ENCODE measurements at regions not wholly inside any gene's neighbourhood (a gene's known extent, or its start where the extent isn't known, plus 50 kb on each side); places are given as distances from the start of the nearest gene placed in this dataset.
"Not testable (repeated sequence)": the region's sequence is repeated elsewhere in the genome, so short reads cannot be mapped to it uniquely, and the experiment has no call there.

DNA sequence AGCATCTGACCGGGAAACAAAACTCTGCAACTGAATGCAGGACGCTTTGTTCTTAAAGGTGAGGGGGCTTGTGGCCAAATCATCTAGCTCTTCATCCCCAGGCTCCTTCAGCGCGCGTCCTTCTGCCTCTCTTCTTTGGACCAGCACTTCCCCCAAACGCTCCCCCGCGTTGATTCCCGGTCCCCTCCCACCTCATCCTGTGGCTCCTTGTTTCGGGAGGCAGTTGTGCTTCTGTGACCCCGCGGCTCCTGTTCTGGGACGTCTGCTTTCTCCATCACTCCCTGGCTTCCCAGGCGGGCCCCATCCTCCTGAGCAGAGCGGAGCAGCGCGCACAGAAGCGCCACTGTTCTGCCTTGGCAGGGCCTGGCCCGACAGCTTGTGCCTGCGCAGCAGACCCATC lies 109.7 kb upstream of the ZNG1E start:
- DNase-seq = not testable (repeated sequence)

DNA sequence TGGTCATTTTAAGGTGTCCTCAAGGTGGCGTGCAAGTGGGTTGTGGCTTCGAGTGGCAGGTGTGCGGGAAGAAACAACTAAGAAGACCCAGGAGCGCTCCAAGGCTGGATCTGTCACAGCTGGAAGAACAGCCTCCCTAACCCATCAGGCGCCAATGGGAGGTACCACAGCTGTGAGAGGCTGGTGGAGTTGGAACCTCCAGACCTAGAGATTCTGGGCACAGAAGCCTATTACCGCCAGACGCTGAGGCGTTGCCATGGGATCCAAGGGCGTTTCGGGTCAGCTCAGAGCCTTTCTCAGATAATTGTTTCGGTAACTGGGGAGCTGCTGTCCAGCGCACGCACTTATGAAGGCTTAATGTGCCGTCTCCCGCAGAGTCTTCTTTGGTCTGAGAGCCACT lies 156.7 kb upstream of the ZNG1E start:
- DNase-seq = not testable (repeated sequence)

DNA sequence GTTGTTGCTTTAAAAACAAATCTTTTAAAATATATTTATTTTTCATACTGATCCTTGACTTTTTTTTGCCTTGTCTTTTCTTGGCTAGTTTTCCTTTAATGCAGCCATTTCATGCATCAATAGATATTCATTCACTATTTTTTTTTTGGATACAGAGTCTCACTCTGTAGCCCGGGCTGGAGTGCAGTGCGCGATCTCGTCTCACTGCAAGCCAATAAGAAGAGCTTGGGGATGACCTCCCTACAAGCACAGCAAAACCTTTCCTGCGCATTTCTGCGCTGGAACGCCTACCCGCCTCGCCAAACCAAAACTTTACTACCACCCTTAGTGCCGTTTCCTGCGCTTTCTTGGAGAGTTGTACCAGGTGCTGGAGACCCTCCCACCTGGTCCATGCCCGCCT lies 161.3 kb upstream of the ZNG1E start:
- DNase-seq = not testable (repeated sequence)

DNA sequence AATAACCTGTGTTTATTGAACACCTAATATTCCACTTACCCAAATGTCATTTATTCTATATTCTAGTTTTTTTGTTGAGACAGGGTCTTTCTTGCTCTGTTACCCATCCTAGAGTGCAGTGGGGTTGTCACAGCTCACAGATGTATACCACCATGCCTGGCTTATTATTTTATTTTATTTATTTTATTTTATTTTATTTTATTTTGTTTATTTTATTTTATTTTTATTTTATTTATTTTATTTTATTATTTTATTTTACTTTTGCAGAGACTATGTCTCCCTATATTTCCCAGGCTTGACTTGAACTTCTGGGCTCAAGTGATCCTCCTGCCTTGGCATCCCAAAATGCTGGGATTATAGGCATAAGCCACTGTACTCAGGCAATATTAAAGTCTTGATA lies 167.8 kb upstream of the ZNG1E start:
- not testable (repeated sequence) for DNase-seq

DNA sequence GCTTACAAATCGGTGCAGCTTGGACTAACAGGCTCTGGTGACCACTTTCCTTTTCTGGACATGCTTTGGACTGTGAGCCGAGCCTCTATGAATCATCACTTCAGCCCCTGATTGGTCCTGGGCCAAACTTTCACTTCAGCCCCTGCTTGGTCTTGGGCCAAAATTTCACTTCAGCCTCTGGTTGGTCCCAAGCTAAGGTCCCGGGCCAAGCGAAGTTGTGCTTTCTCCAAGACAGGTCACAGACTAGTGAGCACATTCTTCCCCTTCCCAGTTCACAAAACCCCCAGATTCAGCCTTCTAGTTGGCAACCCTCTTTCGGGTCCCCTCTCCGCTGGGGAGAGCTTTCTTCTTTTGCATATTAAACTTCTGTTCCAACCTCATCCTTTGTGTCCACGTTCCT lies 171.0 kb upstream of the ZNG1E start:
- DNase-seq = not testable (repeated sequence)

DNA sequence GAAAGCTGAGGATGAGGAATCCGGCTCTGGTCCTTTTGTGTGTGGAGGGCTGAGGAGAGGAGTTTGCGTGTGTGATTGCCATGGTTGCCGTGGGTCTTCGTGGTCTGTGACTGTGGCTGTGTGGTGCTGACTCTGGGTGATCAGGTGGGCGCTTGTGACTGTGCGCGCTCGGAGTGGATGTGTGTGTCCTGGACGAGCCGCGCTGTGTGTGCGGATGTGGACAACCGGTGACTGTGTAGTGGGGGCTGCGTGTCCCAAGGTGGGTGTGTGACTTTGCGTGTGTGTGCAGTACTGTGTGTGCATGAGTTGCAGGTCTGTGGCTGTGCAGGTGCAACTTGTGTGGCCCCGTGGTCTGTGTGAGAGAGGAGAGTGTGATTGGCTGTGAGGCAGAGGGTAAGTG lies 172.0 kb upstream of the ZNG1E start:
- DNase-seq = not testable (repeated sequence)

DNA sequence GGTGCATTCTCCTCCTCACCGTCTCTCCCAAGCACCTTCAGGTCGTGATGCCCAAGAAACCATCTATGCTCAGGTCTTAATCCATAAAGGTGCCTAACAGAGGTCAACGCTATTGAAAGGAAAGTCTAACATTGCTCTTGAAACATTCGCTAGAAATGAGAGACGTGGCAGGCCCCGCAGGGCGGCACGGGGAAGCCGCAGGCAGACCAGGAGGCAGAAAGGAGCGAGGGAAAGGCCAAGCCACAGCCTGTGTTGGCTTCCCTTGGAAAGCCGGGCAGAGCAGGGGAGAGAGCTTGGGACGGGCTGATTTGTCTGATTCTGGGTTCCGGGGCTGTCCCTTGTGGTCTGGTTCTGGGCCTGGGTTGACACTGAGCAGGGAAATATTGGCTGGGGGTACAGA lies 192.8 kb upstream of the ZNG1E start:
- DNase-seq = not testable (repeated sequence)

DNA sequence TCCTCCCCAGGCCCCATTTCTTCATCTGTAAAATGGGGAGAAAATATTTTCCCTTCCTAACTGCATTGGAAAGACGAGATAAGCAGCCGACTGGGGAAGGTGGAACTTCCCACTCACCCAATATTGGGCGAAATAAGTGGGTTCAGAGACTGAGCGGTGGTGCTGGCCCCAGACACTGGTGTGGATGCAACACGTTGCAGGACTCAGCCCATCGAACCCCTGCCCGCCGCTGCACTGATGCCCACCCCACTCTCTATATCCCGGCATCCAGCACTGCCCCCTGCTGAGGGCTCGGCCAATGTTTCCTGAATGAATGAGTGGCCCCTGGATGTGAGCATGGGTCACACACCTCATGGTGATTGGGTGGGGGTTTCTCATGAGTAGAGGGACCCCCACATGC lies 194.4 kb upstream of the ZNG1E start:
- DNase-seq = not testable (repeated sequence)

DNA sequence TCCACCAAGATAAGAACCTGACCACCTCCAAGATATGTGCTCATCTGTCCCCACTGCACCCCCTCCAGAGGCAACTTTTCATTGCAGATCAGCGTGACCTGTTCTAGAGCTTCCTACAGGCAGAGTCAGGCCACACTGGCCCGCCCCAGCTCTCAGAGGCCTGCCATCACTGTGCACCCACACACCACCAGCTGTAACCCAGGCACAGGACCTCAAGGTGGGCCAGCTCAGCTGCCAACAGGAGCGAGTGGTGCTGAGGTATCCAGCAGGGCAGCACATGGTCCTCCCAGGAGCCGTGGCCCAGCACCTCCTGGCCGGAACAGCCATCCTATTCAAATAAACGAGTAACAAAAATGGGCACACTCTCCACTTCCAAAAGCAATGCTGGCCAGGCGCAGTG lies 189.9 kb upstream of the FOXD4L5 start:
- not testable (repeated sequence) for DNase-seq

DNA sequence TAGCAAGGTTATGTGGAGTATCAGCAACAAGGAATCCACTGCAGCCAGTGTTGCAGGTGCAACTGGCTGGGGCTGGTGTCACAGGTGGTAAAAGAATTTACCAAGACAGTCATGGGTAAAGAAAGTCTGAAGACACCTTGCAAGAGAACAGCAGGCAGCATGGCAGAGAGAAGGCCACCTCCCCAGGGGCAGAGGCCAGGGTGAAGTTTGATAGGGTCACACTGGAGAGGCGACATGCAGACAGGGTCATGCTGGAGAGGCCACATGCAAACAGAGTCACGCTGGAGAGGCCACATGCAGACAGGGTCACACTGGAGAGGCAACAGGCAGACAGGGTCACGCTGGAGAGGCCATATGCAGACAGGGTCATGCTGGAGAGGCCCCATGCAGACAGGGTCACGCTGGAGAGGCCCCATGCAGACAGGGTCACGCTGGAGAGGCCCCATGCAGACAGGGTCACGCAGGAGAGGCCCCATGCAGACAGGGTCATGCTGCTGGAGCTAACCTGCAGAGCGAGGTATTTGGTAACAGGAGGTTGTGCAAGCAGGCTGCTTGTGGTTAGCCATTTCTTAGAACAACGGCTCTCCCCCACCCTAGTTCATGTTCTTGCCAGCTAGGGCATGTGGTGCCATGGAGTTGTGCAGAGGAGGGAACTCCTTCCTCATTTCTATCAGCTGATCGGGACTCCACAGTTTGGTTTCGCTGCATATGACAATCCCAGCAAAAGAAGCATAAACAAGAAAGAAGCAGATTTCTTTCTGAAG lies 188.2 kb upstream of the FOXD4L5 start:
- DNase-seq = not testable (repeated sequence)

DNA sequence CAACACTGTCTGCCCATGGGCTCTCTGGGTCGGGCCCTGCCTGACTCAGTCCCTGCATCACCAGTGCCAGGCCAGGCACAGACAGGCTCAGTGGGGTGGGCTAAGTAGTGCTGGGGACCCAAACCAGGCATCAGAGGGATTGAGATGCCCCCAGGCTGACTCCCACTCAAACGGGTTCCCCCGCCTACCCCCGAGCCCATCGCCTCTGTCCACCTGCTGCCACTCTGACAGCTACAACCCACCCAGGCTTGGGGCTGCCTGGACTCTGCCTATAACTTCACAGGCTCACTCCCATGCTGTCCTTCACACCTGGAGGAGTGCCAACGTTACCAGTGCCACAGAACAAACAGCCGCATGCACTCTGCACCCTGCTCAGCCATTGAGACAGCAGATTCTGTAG lies 186.1 kb upstream of the FOXD4L5 start:
- not testable (repeated sequence) for DNase-seq

DNA sequence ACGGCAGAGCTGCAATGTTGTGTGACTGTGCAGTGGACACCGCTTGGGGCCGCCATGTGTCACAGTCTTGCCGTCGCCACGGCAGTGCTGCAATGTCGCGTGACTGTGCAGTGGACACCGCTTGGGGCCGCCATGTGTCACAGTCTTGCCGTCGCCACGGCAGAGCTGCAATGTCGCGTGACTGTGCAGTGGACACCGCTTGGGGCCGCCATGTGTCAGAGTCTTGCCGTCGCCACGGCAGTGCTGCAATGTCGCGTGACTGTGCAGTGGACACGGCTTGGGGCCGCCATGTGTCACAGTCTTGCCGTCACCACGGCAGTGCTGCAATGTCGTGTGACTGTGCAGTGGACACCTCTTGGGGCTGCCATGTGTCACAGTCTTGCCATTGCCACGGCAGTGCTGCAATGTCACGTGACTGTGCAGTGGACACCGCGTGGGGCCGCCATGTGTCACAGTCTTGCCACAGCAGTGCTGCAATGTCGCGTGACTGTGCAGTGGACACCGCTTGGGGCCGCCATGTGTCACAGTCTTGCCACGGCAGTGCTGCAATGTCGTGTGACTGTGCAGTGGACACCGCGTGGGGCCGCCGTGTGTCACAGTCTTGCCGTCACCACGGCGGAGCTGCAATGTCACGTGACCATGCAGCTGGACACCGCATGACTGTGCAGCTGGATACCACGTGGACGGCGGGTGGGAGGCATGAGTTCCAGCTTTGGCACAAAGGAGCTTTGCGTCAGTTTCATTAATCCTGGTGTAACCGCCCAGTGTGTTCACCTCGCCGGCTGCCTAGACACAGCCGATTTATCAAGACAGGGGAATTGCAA lies 182.1 kb upstream of the FOXD4L5 start:
- DNase-seq = not testable (repeated sequence)

DNA sequence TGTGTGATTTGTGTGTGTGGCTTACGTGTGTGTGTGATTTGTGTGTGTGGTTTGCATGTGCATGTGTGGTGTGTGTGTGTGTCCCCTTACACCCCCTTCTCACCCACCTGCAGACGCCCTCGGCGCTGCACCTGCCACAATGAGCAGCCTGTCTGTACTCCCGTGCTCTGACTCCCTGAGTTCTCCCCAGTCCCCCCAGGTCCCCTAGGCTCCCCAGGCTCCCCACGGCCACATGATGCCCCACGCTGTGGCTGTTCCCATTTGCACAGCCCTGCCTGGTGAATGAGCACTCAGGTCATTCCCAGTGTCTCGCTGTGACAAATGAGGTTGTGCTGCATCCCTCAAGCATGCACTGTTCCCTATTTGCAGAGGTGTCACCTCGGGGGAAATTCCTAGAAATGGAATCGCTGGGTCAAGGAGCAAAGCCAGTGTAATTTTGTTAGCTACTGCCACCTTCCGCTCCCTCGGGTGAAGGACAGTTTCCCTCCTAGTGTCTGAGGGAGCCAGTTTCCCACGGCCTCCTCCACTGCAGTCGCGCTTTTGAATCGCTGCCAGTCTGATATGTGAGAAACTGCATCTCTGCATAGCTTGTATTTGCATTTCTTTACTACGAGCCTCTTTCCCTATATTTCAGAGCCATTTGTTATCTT lies 180.4 kb upstream of the FOXD4L5 start:
- not testable (repeated sequence) for DNase-seq

DNA sequence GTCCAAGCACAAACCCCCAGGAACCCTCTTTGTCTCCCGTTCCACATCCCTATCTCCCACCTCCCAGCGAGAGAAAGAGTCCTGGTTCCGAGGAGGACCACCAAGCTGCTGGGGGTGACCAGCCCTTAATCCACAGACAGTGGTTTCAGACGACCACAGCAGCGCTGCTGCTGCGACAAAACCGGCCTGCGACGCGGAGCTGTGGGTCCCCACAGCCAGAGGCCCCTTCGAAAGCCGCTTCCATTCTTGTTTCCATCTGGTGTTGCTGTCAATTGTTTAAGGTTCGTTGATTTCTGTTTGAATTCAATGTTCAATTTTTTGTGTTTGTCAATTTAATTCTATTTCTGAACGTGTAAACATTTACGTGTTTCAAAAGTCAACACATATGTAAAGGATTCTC lies 177.5 kb upstream of the FOXD4L5 start:
- DNase-seq = not testable (repeated sequence)

DNA sequence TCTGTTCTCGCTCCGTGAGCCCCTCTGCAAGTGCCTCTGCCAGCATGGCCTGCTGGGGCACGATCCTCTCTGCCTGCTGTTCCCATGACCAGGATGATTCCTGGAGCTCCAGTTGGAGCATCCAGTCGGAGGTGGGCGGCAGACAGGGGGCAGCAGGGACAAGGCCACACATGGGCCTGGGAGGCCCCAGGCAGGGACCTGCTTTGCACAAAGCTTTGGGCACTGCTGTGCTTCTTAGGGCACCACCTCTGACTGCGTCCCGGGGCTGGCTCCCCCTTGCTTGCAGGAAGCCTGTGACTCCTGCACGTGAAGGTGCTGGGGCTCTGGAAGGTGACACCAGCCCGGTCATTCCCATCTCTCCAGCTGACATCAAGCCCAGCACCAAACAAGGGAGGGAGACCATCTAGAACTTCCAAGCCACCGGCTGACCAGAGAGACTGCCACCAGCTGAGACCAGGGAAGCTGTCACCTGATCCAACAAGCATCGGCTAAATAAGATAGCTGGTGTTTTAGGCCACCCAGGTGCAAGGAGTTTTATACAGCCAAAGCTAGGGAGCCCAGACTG lies 174.8 kb upstream of the FOXD4L5 start:
- DNase-seq = no peak

DNA sequence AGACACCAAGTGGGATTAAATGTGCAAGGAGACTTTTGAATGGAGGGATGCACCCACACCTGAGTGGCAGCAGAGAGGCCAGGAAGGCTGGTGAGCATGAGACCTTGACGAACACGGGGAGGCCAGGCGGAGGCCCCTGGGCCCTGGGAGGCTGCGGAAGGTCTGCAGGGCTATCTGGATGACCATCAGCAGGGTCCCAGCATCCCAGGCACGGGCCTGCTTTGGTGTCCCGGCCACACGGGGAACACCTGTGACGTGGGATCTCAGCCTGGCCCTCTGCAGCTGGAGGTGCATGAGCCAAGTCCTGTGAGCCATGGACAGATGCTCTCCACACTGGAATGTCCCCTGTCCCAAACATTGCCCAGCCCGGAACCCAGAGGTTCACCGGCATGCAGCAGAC lies 174.0 kb upstream of the FOXD4L5 start:
- no peak for DNase-seq

DNA sequence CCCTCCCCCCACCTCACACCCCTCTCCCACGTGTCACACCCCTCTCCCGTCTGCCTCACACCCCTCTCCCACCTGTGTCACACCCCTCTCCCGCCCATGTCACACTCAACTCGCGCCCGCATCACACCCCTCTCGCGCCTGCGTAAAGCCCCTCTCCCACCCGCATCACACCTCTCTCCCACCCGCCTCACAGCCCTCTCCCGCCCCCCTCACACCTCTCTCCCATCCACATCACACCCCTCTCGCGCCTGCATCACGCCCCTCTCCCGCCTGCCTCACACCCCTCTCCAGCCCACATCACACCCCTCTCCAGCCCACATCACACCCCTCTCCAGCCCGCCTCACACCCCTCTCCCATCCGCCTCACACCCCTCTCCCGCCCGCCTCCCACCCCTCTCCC lies 173.5 kb upstream of the FOXD4L5 start:
- DNase-seq = no peak

DNA sequence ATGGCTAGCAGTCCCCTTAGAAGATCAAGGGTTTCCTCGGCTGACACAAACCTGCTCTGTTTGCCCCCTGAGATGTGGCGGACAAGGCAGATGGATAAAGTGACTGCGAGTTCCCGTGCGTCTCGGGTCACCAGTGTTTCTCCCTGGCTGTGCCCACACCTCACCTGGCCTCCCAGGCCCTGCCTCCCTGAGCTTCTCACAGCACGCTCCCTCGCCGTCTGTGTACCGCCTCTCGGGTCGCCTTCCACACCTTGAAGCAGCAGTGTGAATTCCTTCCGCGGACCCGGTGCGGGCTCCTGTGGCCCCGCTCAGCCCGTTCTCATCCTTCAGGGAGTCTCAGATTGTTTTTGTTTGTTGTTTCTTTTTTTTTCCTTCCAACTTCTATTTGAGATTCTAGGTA lies 172.0 kb upstream of the FOXD4L5 start:
- not testable (repeated sequence) for DNase-seq

DNA sequence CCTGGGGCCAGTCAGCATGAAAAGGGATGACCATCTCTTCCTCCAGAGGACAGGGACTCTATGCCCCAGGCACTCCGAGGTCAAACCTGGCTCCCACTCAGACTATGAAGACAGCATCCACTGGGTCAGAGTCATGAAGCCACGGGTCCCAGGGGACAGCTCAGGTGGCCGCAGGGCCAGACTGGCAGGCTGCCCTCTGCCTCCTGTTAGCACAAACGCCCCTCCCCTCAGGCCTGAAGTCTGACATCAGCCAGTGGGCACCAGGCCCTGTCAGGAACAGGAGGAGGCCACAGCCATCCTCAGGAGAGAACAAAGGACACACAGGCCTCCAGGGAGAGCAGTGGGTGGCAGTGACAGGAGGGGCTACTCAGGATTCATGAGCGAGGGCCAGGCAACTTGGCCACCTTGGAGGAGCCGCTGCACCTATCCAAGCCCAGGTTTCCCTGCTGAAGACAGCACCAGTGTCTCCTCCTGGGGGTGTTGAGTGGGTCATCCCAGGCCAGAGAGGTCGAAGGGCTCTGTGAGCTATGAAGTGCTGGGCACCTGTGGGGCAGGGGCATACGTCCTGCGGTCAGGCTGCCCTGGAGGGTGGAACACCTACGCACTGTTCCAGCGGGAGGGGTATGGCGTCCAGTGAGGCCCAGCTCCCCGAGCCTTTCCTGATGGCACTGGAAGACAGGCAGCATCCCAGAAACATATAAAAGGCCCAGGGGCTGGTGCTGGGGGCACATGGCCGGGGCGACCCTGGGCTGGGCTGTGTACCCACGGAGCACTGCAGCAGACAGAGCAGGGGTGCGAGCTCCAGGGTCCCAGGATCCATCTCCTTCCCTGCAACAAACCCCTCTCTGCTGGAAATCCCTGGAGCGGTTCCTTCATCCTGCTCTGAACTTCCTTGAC lies 171.0 kb upstream of the FOXD4L5 start:
- DNase-seq = not testable (repeated sequence)

DNA sequence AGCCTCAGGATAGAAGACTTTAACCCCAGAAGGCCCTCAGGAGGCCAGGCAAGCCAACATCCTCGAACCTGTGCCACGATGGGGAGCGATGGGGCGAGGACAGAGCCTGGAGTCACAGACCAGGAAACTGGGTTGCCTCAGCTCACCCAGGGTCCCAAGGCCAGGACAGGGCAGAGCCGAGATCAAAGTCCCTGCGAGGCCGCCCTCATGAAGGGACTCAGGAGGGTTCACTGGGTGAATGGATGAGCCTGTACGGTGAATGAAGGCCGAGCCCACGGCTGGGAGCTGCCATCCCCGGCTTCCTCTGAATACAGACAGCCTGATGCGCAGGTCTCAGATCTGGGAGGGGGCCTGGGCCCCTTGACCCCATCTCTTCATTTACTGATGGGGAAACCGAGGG lies 170.1 kb upstream of the FOXD4L5 start:
- DNase-seq = not testable (repeated sequence)

DNA sequence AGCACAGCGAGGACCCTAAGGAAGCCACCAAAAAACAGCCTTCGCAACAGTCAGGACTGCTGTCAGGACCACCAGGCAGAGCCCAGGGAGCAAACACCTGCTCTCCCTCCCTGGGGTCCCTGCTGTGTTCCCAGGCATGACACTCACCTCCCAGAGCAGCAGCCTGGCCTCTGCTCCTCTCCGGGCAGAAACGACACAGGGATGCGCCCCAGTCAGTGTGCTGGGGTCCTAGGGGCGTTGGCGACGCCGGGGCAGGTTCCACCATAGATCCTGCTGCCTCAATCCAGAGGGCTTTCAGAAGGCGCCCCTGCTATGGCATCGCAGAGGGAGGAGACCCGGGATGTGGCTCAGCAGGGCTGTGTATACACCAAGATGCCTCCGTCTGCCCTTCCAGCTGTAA lies 169.7 kb upstream of the FOXD4L5 start:
- DNase-seq = not testable (repeated sequence)

DNA sequence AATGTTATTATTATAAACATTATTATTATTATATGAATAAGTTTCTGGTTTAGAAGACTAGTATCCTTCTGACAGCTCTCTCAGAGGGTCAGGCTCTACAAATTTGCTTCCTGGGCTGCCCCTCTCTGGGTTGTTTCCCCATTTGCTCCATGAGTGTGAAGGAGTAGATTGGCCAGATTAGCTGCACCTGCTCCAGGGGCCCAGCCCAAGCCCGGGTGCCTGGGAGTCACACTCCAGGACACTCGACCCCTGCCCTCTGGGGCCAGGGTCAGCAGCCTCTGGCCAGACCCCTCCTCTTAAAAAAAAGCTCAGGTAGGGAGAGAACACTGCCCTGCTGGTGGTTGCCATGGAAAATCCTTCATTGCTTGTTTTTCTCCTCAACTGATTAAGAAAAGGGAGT lies 169.0 kb upstream of the FOXD4L5 start:
- not testable (repeated sequence) for DNase-seq

Measured in activated CD4-positive, alpha-beta T cell treated with anti-CD3 and anti-CD28 coated beads, Interleukin-2, amount 50 U/mL, for 1 hour (primary cell).